ENCODE measurements at regions not wholly inside any gene's neighbourhood (a gene's known extent, or its start where the extent isn't known, plus 50 kb on each side); places are given as distances from the start of the nearest gene placed in this dataset.
A peak's percentile ranks its signal among the peaks of the same experiment; 100 is the strongest.

GRCh38 chr6:8275667-8276066 lies 159.7 kb downstream of the SLC35B3 start:
- no peak for DNase-seq

- no peak for DNase-seq
These were observed 161.1 kb downstream of the SLC35B3 start for GRCh38 chr6:8274226-8274625.

GRCh38 chr6:8269872-8270454 lies 165.4 kb downstream of the SLC35B3 start:
- DNase-seq = no peak

- no peak for DNase-seq
These were observed 166.3 kb downstream of the SLC35B3 start for GRCh38 chr6:8269094-8269493.

- no peak for DNase-seq
These were observed 166.3 kb upstream of the EEF1E1 start for GRCh38 chr6:8268606-8269005.

GRCh38 chr6:8268156-8268555 lies 165.8 kb upstream of the EEF1E1 start:
- DNase-seq = no peak

GRCh38 chr6:8260610-8261009 lies 158.3 kb upstream of the EEF1E1 start:
- DNase-seq = no peak

- no peak for DNase-seq
These were observed 144.1 kb upstream of the EEF1E1 start for GRCh38 chr6:8246403-8246802.

- DNase-seq = no peak
These were observed 143.4 kb upstream of the EEF1E1 start for GRCh38 chr6:8245726-8246125.

GRCh38 chr6:8243475-8243874 lies 141.1 kb upstream of the EEF1E1 start:
- no peak for DNase-seq

- DNase-seq = no peak
These were observed 140.5 kb upstream of the EEF1E1 start for GRCh38 chr6:8242885-8243284.

- DNase-seq = no peak
These were observed 138.0 kb upstream of the EEF1E1 start for GRCh38 chr6:8240301-8240700.

- DNase-seq = no peak
These were observed 136.7 kb upstream of the EEF1E1 start for GRCh38 chr6:8238773-8239683.

GRCh38 chr6:8237668-8238067 lies 135.3 kb upstream of the EEF1E1 start:
- DNase-seq = no peak

GRCh38 chr6:8236956-8237355 lies 134.6 kb upstream of the EEF1E1 start:
- no peak for DNase-seq

GRCh38 chr6:8234321-8234720 lies 132.0 kb upstream of the EEF1E1 start:
- DNase-seq = no peak

- DNase-seq = no peak
These were observed 129.6 kb upstream of the EEF1E1 start for GRCh38 chr6:8231956-8232355.

GRCh38 chr6:8229915-8230756 lies 127.8 kb upstream of the EEF1E1 start:
- DNase-seq = no peak

GRCh38 chr6:8225113-8225512 lies 122.8 kb upstream of the EEF1E1 start:
- no peak for DNase-seq

GRCh38 chr6:8223678-8224077 lies 121.3 kb upstream of the EEF1E1 start:
- no peak for DNase-seq

GRCh38 chr6:8219352-8219943 lies 117.1 kb upstream of the EEF1E1 start:
- peak; percentile 42 for DNase-seq

- no peak for DNase-seq
These were observed 116.5 kb upstream of the EEF1E1 start for GRCh38 chr6:8218861-8219260.

GRCh38 chr6:8215631-8216030 lies 113.3 kb upstream of the EEF1E1 start:
- DNase-seq = no peak

Measured in activated CD4-positive, alpha-beta T cell treated with anti-CD3 and anti-CD28 coated beads for 48 hours (primary cell).